SK-N-SH (cell line): ENCODE measurements at regions not wholly inside any gene's neighbourhood (a gene's known extent, or its start where the extent isn't known, plus 50 kb on each side); places are given as distances from the start of the nearest gene placed in this dataset.

Experiments used
- CTCF ChIA-PET: fragments of 300-600, 350-600 bp; formaldehyde crosslinking; extraction: SDS; loops from one replicate; lab custom pipeline; 2021; lab: Yijun Ruan, JAX
- POLR2A ChIA-PET: fragments of 350-600 bp; sonication (Branson Sonifier 250); formaldehyde crosslinking; extraction: SDS; loops from one replicate; lab custom pipeline; 2020; ENCODE audit warnings: antibody characterized with exemption, inconsistent platforms; lab: Yijun Ruan, JAX
- DNase-seq: peaks from one replicate; pipeline ENCODE4 v3.0.0; 2012
- H2AFZ ChIP-seq: fragments of 200-600 bp; sonication (generic); 2 replicates; pipeline ENCODE4 v1.8.1; 2016; ENCODE audit warnings: antibody characterized with exemption, mild to moderate bottlenecking, low read depth
- H3F3A ChIP-seq: fragments of 200-600 bp; sonication (generic); replicated peaks from 2 replicates; pipeline ENCODE3; 2016; ENCODE audit warnings: antibody characterized with exemption, mild to moderate bottlenecking; ENCODE audit not compliant: insufficient read depth
- H3K27ac ChIP-seq, 2 experiments: fragments of 200-500 bp in 1 of 2; fragments of 200-600 bp in 1 of 2; sonication (Bioruptor generic) in 1 of 2; sonication (generic), shearing (Covaris generic) in 1 of 2; 2 replicates each; pipeline versions ENCODE4 v1.5.1 to v1.6.1; 2014 to 2016; ENCODE audit warnings: low read depth in 2 of 2, inconsistent platforms in 1 of 2, low read length in 1 of 2, mild to moderate bottlenecking in 1 of 2, mixed read lengths in 1 of 2
- H3K27me3 ChIP-seq: fragments of 200-600 bp; sonication (generic), shearing (Covaris generic); 2 replicates; pipeline ENCODE4 v1.6.1; 2016; ENCODE audit warnings: mixed run types; ENCODE audit not compliant: insufficient read depth
- H3K36me3 ChIP-seq, 2 experiments: fragments of 200-500 bp in 1 of 2; fragments of 200-600 bp in 1 of 2; sonication (Bioruptor generic) in 1 of 2; sonication (generic) in 1 of 2; replicated peaks in 1 of 2; 2 replicates each; pipeline versions ENCODE3 to v1.5.1; 2014 to 2016; ENCODE audit warnings: low read length in 1 of 2, mild to moderate bottlenecking in 1 of 2; ENCODE audit not compliant: insufficient read depth in 2 of 2, control insufficient read depth in 1 of 2
- H3K4me1 ChIP-seq, 2 experiments: fragments of 200-500 bp in 1 of 2; fragments of 200-600 bp in 1 of 2; sonication (Bioruptor generic) in 1 of 2; sonication (generic), shearing (Covaris generic) in 1 of 2; 2 replicates each; pipeline versions ENCODE4 v1.5.1 to v1.6.1; 2014 to 2016; ENCODE audit warnings: low read depth in 1 of 2, low read length in 1 of 2, mixed run types in 1 of 2; ENCODE audit not compliant: insufficient read depth in 2 of 2, control insufficient read depth in 1 of 2
- H3K4me2 ChIP-seq: fragments of 200-600 bp; sonication (generic), shearing (Covaris generic); 2 replicates; pipeline ENCODE4 v1.6.1; 2017; ENCODE audit warnings: mixed run types
- H3K4me3 ChIP-seq, 2 experiments: fragments of 200-500 bp in 1 of 2; fragments of 200-600 bp in 1 of 2; sonication (Bioruptor generic) in 1 of 2; sonication (generic), shearing (Covaris generic) in 1 of 2; 2 replicates each; pipeline versions ENCODE4 v1.5.1 to v1.8.1; 2014 to 2016; ENCODE audit warnings: low read depth in 2 of 2, inconsistent platforms in 1 of 2, low read length in 1 of 2, mild to moderate bottlenecking in 1 of 2, mixed read lengths in 1 of 2, moderate library complexity in 1 of 2
- H3K79me2 ChIP-seq: fragments of 200-600 bp; sonication (generic); 2 replicates; pipeline ENCODE4 v1.8.1; 2017; ENCODE audit warnings: mild to moderate bottlenecking; ENCODE audit not compliant: insufficient read depth
- H3K9ac ChIP-seq: fragments of 200-600 bp; sonication (generic); 2 replicates; pipeline ENCODE4 v1.6.1; 2017; ENCODE audit warnings: mixed run types
- H3K9me2 ChIP-seq: fragments of 200-600 bp; sonication (generic); 2 replicates; pipeline ENCODE4 v1.6.1; 2017; ENCODE audit warnings: mixed run types
- H3K9me3 ChIP-seq: fragments of 200-600 bp; sonication (generic); 2 replicates; pipeline ENCODE4 v1.6.1; 2017; ENCODE audit warnings: mixed run types, mild to moderate bottlenecking, moderate library complexity
- H4K20me1 ChIP-seq: fragments of 200-600 bp; sonication (generic); 2 replicates; pipeline ENCODE4 v1.6.1; 2017; ENCODE audit warnings: mild to moderate bottlenecking, mixed run types; ENCODE audit not compliant: insufficient read depth
- CHD2 ChIP-seq: fragments of 150-350 bp; IDR thresholded peaks from 2 replicates; pipeline ENCODE4 v1.6.1; 2018; ENCODE audit warnings: low read length; ENCODE audit not compliant: partially characterized antibody
- CTCF ChIP-seq: fragments of 200-600 bp; sonication (generic); IDR thresholded peaks from 2 replicates; pipeline ENCODE4 v1.6.1; 2017; ENCODE audit warnings: antibody characterized with exemption, mild to moderate bottlenecking, moderate library complexity
- EP300 ChIP-seq, 2 experiments: IDR thresholded peaks; 2 replicates each; pipeline versions ENCODE4 v1.4.0 to v1.6.1; 2012; ENCODE audit warnings: borderline replicate concordance in 1 of 2, low read depth in 1 of 2, low read length in 1 of 2
- FOSL2 ChIP-seq: IDR thresholded peaks from 2 replicates; pipeline ENCODE4 v1.4.0; 2012; ENCODE audit warnings: low read depth, mild to moderate bottlenecking, moderate library complexity, borderline replicate concordance
- FOXM1 ChIP-seq: IDR thresholded peaks from 2 replicates; pipeline ENCODE4 v1.4.0; 2012; ENCODE audit warnings: low read depth, mild to moderate bottlenecking
- GATA2 ChIP-seq: sonication (generic); formaldehyde crosslinking; IDR thresholded peaks from 2 replicates; pipeline ENCODE4 v1.5.0; 2020; ENCODE audit warnings: mild to moderate bottlenecking, missing genetic modification reagents
- IRF3 ChIP-seq: fragments of 150-350 bp; IDR thresholded peaks from 2 replicates; pipeline ENCODE4 v1.6.1; 2016; ENCODE audit warnings: mild to moderate bottlenecking, low read depth, low read length
- JUND ChIP-seq: IDR thresholded peaks from 2 replicates; pipeline ENCODE4 v1.4.0; 2012
- NRF1 ChIP-seq: IDR thresholded peaks from 2 replicates; pipeline ENCODE4 v1.6.1; 2012; ENCODE audit warnings: low read depth, mild to moderate bottlenecking, low read length
- POLR2AphosphoS5 ChIP-seq: IDR thresholded peaks from 2 replicates; pipeline ENCODE4 v1.6.1; 2012; ENCODE audit warnings: low read depth, low read length
- SIN3A ChIP-seq: IDR thresholded peaks from 2 replicates; pipeline ENCODE4 v1.6.1; 2012; ENCODE audit warnings: low read depth, mild to moderate bottlenecking, low read length, moderate library complexity, borderline replicate concordance
- TEAD4 ChIP-seq: IDR thresholded peaks from 2 replicates; pipeline ENCODE4 v1.4.0; 2012; ENCODE audit warnings: mild to moderate bottlenecking, borderline replicate concordance; ENCODE audit not compliant: insufficient read depth
- USF1 ChIP-seq: IDR thresholded peaks from 2 replicates; pipeline ENCODE4 v1.4.0; 2012; ENCODE audit warnings: low read depth, borderline replicate concordance
- USF2 ChIP-seq: fragments of 150-350 bp; IDR thresholded peaks from 2 replicates; pipeline ENCODE4 v1.6.1; 2017; ENCODE audit warnings: antibody characterized with exemption, low read length, low read depth, borderline replicate concordance
- WGBS: methylation state at CpG from one replicate; pipeline ENCODE4 v1.1.6; 2017; ENCODE audit warnings: low lambda C conversion rate; 5-methylcytosine and 5-hydroxymethylcytosine counted together

- H3K4me3 ChIP-seq = no peak overlapping the region
- no peaks in the 10 kb centered on the region for H4K20me1 ChIP-seq
- H3F3A ChIP-seq = no peaks in the 10 kb centered on the region
- TF ChIP-seq USF2 = no peak
- no peak for TF ChIP-seq POLR2AphosphoS5
- no peak for TF ChIP-seq JUND
- TF ChIP-seq IRF3 = no peak
- TF ChIP-seq TEAD4 = no peak
- no peak for TF ChIP-seq SIN3A
- TF ChIP-seq CTCF = no peak
- TF ChIP-seq CHD2 = no peak
- TF ChIP-seq FOXM1 = no peak
- no peak for TF ChIP-seq GATA2 (CRISPR knock-in tag)
- TF ChIP-seq NRF1 = no peak
- no peak for TF ChIP-seq FOSL2
- no peak for TF ChIP-seq USF1
- TF ChIP-seq, all 33 proteins: peak for 0
- Histone ChIP-seq H3K4me2 (no peak overlapping the region), H3K9me2 (no peaks in the 10 kb centered on the region), H3K9ac (no peak overlapping the region), H3K27ac (no peak overlapping the region), H2AFZ (no peak overlapping the region), H3K36me3 (no peaks in the 10 kb centered on the region), H3K9me3 (no peaks in the 10 kb centered on the region), H3K79me2 (no peaks in the 10 kb centered on the region), H3K4me1 (no peaks in the 10 kb centered on the region), H3K27me3 (no peaks in the 10 kb centered on the region)
- no peak for DNase-seq
- POLR2A ChIA-PET = no interaction called here
- CTCF ChIA-PET = no interaction called here
- WGBS = 67% methylated on average over 1 of the region's 1 CpG
Measured at GRCh38 chr1:74935446-74935845, 198.7 kb upstream of the LHX8 start.

- no peak for DNase-seq
- WGBS = 0% methylated on average over 1 of the region's 1 CpG
- H2AFZ ChIP-seq = no peak overlapping the region
- no peak overlapping the region for H3K9ac ChIP-seq
- H3K9me2 ChIP-seq = no peaks in the 10 kb centered on the region
- H3K27me3 ChIP-seq = no peaks in the 10 kb centered on the region
- ChIA-PET POLR2A (no interaction called here), CTCF (interaction anchor here (0.6 kb wide), 1 partner anchor 233 kb away, joined by 3 read pairs; no protein-coding TSS in a partner anchor)
- H3K27ac ChIP-seq = no peak overlapping the region
- no peak overlapping the region for H3K4me3 ChIP-seq
- H3K79me2 ChIP-seq = no peaks in the 10 kb centered on the region
- no peaks in the 10 kb centered on the region for H3F3A ChIP-seq
- H3K4me1 ChIP-seq = no peaks in the 10 kb centered on the region
- no peak for TF ChIP-seq EP300 (IDR thresholded peaks at IDR 0.05; ENCODE audit: borderline replicate concordance in 1 of 2, low read depth in 1 of 2, low read length in 1 of 2)
- no peak for TF ChIP-seq FOXM1
- H4K20me1 ChIP-seq = no peaks in the 10 kb centered on the region
- no peaks in the 10 kb centered on the region for H3K9me3 ChIP-seq
- no peaks in the 10 kb centered on the region for H3K36me3 ChIP-seq
- no peak overlapping the region for H3K4me2 ChIP-seq
Measured at GRCh38 chr1:74937176-74937575, 197.0 kb upstream of the LHX8 start.
